ENCODE measurements at regions not wholly inside any gene's neighbourhood (a gene's known extent, or its start where the extent isn't known, plus 50 kb on each side); places are given as distances from the start of the nearest gene placed in this dataset.

- CTCF ChIA-PET = no interaction called here
- FAIRE-seq = no peak
- Histone ChIP-seq H3K9me3 (replicated peaks; ENCODE audit: control insufficient read depth, insufficient read depth, low read length) (peaks cover 5% of the 10 kb centered on the region), H3K27me3 (ENCODE audit: control insufficient read depth in 2 of 2, insufficient read depth in 2 of 2, low read length in 2 of 2) (no peaks in the 10 kb centered on the region), H3K9me1 (replicated peaks; ENCODE audit: control insufficient read depth, extremely low read depth, insufficient read depth, low read length) (no peaks in the 10 kb centered on the region), H3K4me2 (ENCODE audit: insufficient read depth, low read length) (no peak overlapping the region), H4K20me1 (replicated peaks; ENCODE audit: control insufficient read depth, extremely low read depth, insufficient read depth, low read length) (no peaks in the 10 kb centered on the region), H3K9ac (replicated peaks; ENCODE audit: extremely low read depth, insufficient read depth, low read length) (no peak overlapping the region), H3K36me3 (ENCODE audit: control insufficient read depth in 2 of 2, extremely low read depth in 1 of 2, insufficient read depth in 2 of 2, low read length in 2 of 2) (no peaks in the 10 kb centered on the region), H2AFZ (ENCODE audit: low read depth, low read length) (no peak overlapping the region), H3K79me2 (ENCODE audit: control insufficient read depth, insufficient read depth, low read length) (no peaks in the 10 kb centered on the region), H3K4me1 (ENCODE audit: control insufficient read depth, extremely low read depth, insufficient read depth, low read length) (no peaks in the 10 kb centered on the region), H3K27ac (ENCODE audit: insufficient read depth, low read depth, low read length) (no peak overlapping the region), H3K4me3 (replicated peaks in 1 of 3; ENCODE audit: insufficient read depth in 1 of 3, low read depth in 1 of 3, low read length in 3 of 3) (no peak overlapping the region)
- dilution Hi-C loops (cut with MboI; ENCODE audit: extremely low pct_ligation_motif_present, low sequenced_read_pairs) (no loop called here), intact Hi-C loops (cut with micrococcal nuclease) (no loop called here)
- POLR2A ChIA-PET = no interaction called here
- no TSS peak for BruUV-seq (replicated peaks)
- TF ChIP-seq JUN (IDR thresholded peaks at IDR 0.05; ENCODE audit: borderline replicate concordance, insufficient read depth, insufficient read length, low read depth) (no peak), EZH2 (IDR thresholded peaks at IDR 0.05; ENCODE audit: borderline replicate concordance, low read depth, low read length, severe bottlenecking) (no peak), FOS (IDR thresholded peaks at IDR 0.05; ENCODE audit: borderline replicate concordance, insufficient read depth, low read length) (no peak), POLR2AphosphoS5 (IDR thresholded peaks at IDR 0.05; ENCODE audit: insufficient read depth, low read depth, low read length) (no peak), POLR2A (IDR thresholded peaks at IDR 0.05; ENCODE audit: low read depth, low read length) (no peak)
- no peak for DNase-seq (ENCODE audit: low read depth, low spot score)
Observed at GRCh38 chr14:87405563-87405962, 587.4 kb downstream of the GALC start.

GRCh38 chr14:87397499-87397898, 595.5 kb downstream of the GALC start:
- no peak for TF ChIP-seq FOS (IDR thresholded peaks at IDR 0.05; ENCODE audit: borderline replicate concordance, insufficient read depth, low read length)
- TF ChIP-seq POLR2AphosphoS5 (IDR thresholded peaks at IDR 0.05; ENCODE audit: insufficient read depth, low read depth, low read length) = no peak
- TF ChIP-seq, protein P1, sequence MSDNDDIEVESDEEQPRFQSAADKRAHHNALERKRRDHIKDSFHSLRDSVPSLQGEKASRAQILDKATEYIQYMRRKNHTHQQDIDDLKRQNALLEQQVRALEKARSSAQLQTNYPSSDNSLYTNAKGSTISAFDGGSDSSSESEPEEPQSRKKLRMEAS (IDR thresholded peaks at IDR 0.05; ENCODE audit: insufficient read depth, insufficient read length) = no peak
- TF ChIP-seq CTCF (IDR thresholded peaks at IDR 0.05; ENCODE audit: extremely low read depth in 1 of 2, insufficient read depth in 1 of 2, low read depth in 1 of 2, low read length in 2 of 2) = no peak
- TF ChIP-seq EZH2 (IDR thresholded peaks at IDR 0.05; ENCODE audit: borderline replicate concordance, low read depth, low read length, severe bottlenecking) = no peak
- no peak for TF ChIP-seq GATA2 (IDR thresholded peaks at IDR 0.05; ENCODE audit: insufficient read depth, insufficient read length, low read depth, low read length)
- TF ChIP-seq JUN (IDR thresholded peaks at IDR 0.05; ENCODE audit: borderline replicate concordance, insufficient read depth, insufficient read length, low read depth) = no peak
- Histone ChIP-seq H4K20me1 (replicated peaks; ENCODE audit: control insufficient read depth, extremely low read depth, insufficient read depth, low read length) (no peaks in the 10 kb centered on the region), H3K79me2 (ENCODE audit: control insufficient read depth, insufficient read depth, low read length) (no peaks in the 10 kb centered on the region), H2AFZ (ENCODE audit: low read depth, low read length) (no peak overlapping the region), H3K27me3 (ENCODE audit: control insufficient read depth in 2 of 2, insufficient read depth in 2 of 2, low read length in 2 of 2) (no peaks in the 10 kb centered on the region), H3K27ac (ENCODE audit: insufficient read depth, low read depth, low read length) (no peak overlapping the region), H3K4me1 (ENCODE audit: control insufficient read depth, extremely low read depth, insufficient read depth, low read length) (no peaks in the 10 kb centered on the region), H3K36me3 (ENCODE audit: control insufficient read depth in 2 of 2, extremely low read depth in 1 of 2, insufficient read depth in 2 of 2, low read length in 2 of 2) (no peaks in the 10 kb centered on the region), H3K4me3 (replicated peaks in 1 of 3; ENCODE audit: insufficient read depth in 1 of 3, low read depth in 1 of 3, low read length in 3 of 3) (no peak overlapping the region), H3K9ac (replicated peaks; ENCODE audit: extremely low read depth, insufficient read depth, low read length) (no peak overlapping the region), H3K4me2 (ENCODE audit: insufficient read depth, low read length) (no peak overlapping the region), H3K9me3 (replicated peaks; ENCODE audit: control insufficient read depth, insufficient read depth, low read length) (peaks cover 3% of the 10 kb centered on the region), H3K9me1 (replicated peaks; ENCODE audit: control insufficient read depth, extremely low read depth, insufficient read depth, low read length) (no peaks in the 10 kb centered on the region)
- intact Hi-C loops (cut with micrococcal nuclease) = no loop called here
- POLR2A ChIA-PET = no interaction called here
- dilution Hi-C loops (cut with MboI; ENCODE audit: extremely low pct_ligation_motif_present, low sequenced_read_pairs) = no loop called here
- DNase-seq (ENCODE audit: low read depth, low spot score) (no peak), FAIRE-seq (no peak)
- CTCF ChIA-PET = no interaction called here
- no TSS peak for BruUV-seq (replicated peaks)
